Spleen (tissue), 11 donors: ENCODE measurements at regions not wholly inside any gene's neighbourhood (a gene's known extent, or its start where the extent isn't known, plus 50 kb on each side); places are given as distances from the start of the nearest gene placed in this dataset.

Experiments
- DNase-seq: peaks from one replicate; pipeline ENCODE4 v3.0.0-alpha.2; 2020
- H3K27ac ChIP-seq, 8 donors: fragments of 200-600 bp; sonication (generic) in 7 of 8; 1 replicate in 4 of 8; 2 replicates in 4 of 8; pipeline versions ENCODE4 v1.5.0 to v1.8.0; 2016 to 2021; ENCODE audit warnings: inconsistent platforms in 4 of 8, mild to moderate bottlenecking in 4 of 8, moderate library complexity in 1 of 8
- H3K27me3 ChIP-seq, 7 donors: fragments of 200-600 bp; sonication (generic) in 6 of 7; replicated peaks in 1 of 7; 1 replicate in 4 of 7; 2 replicates in 3 of 7; pipeline versions ENCODE4 v1.5.0 to v1.8.0; 2016 to 2021; ENCODE audit warnings: inconsistent platforms in 3 of 7, mild to moderate bottlenecking in 1 of 7
- H3K36me3 ChIP-seq, 6 donors: fragments of 200-600 bp; sonication (generic) in 5 of 6; 1 replicate in 4 of 6; 2 replicates in 2 of 6; pipeline versions ENCODE4 v1.5.0 to v1.8.0; 2016 to 2021; ENCODE audit warnings: inconsistent platforms in 2 of 6
- H3K4me1 ChIP-seq, 6 donors: fragments of 200-600 bp; sonication (generic) in 5 of 6; 1 replicate in 3 of 6; 2 replicates in 3 of 6; pipeline versions ENCODE4 v1.5.0 to v1.8.0; 2016 to 2021; ENCODE audit warnings: inconsistent platforms in 3 of 6
- H3K4me3 ChIP-seq, 8 donors: fragments of 200-600 bp; sonication (generic) in 7 of 8; 1 replicate in 4 of 8; 2 replicates in 4 of 8; pipeline versions ENCODE4 v1.5.0 to v1.8.0; 2016 to 2021; ENCODE audit warnings: inconsistent platforms in 4 of 8, mild to moderate bottlenecking in 4 of 8, moderate library complexity in 2 of 8
- H3K9me3 ChIP-seq, 8 donors: fragments of 200-600 bp; sonication (generic) in 7 of 8; 1 replicate in 4 of 8; 2 replicates in 4 of 8; pipeline versions ENCODE4 v1.5.0 to v1.8.0; 2016 to 2021; ENCODE audit warnings: inconsistent platforms in 4 of 8
- POLR2A ChIP-seq, 3 donors: fragments of 450-650 bp; IDR thresholded peaks; one replicate each; pipeline ENCODE4 v1.5.1; 2017; ENCODE audit warnings: antibody characterized with exemption in 3 of 3, mild to moderate bottlenecking in 1 of 3
- POLR2AphosphoS5 ChIP-seq, 3 donors: sonication (generic); formaldehyde crosslinking; IDR thresholded peaks; one replicate each; pipeline ENCODE4 v1.5.1; 2017; ENCODE audit warnings: antibody characterized with exemption in 3 of 3
- WGBS, 5 donors: extraction: QIAGEN DNeasy Blood & Tissue Kit in 3 of 5; methylation state at CpG; one replicate each; pipeline versions ENCODE4 v1.1.5 to v1.1.7; 2013 to 2018; 5-methylcytosine and 5-hydroxymethylcytosine counted together
- intact Hi-C: fragments of 100-400 bp; cut with DNase I; formaldehyde crosslinking; loops from one replicate; pipeline ENCODE4 v1.15.0; 2023; ENCODE audit warnings: low total_unique reads
- TF ChIP-seq, protein P1 (sequence below), 11 experiments: fragments of 200-600 bp in 7 of 11; fragments of 450-650 bp in 4 of 11; sonication (generic) in 4 of 11; IDR thresholded peaks in 8 of 11; conservative IDR thresholded peaks in 3 of 11; 1 replicate in 7 of 11; 2 replicates in 4 of 11; pipeline versions ENCODE4 v1.4.0 to v1.8.0; 2016 to 2021; ENCODE audit warnings: antibody characterized with exemption in 11 of 11, inconsistent platforms in 4 of 11, mild to moderate bottlenecking in 1 of 11
- donor health status: healthy with polysubstance abuse.
- donor health status: DM: no; HTN: no; CAD: no; lungs with moderate emphysema.
- donor health status: DM: no; HTN: no; CAD: no.
- donor health status: Bipolar disorder and iron deficiency.
- donor health status: healthy.
- donor health status: DM: no; HTN: no; CAD: no.
- donor health status: DM: yes; HTN: yes; CAD: no.

DNA sequence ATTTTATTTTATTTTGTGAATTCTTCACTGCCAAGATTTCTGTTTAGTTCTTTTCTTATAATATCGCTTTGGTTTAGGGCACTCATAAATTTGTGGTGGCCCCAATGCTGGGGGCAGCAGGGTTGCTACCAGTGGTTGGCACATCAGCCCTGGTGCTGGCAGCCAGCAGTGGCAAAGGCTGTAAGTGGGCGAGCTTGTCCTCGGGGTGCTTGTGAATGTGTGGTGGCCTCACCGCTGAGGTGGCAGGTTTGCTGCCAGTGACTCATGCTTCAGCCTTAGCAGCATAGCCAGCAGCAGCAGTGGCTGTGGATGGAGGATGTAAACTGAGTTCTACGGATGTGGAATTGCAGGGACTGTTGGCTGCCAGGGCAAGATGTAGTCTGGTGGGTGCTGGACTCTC lies 262.9 kb upstream of the DMAC1 start:
- Histone ChIP-seq H3K4me3 (no peak overlapping the region), H3K27me3 (no peaks in the 10 kb centered on the region), H3K36me3 (no peaks in the 10 kb centered on the region), H3K27ac (no peak overlapping the region), H3K9me3 (peaks cover 0 to 17% (median 8%) of the 10 kb centered on the region in 8 donors), H3K4me1 (no peaks in the 10 kb centered on the region)
- no peak for TF ChIP-seq POLR2AphosphoS5 (IDR thresholded peaks at IDR 0.05)
- TF ChIP-seq POLR2A (IDR thresholded peaks at IDR 0.05): no peak
- TF ChIP-seq, protein P1, sequence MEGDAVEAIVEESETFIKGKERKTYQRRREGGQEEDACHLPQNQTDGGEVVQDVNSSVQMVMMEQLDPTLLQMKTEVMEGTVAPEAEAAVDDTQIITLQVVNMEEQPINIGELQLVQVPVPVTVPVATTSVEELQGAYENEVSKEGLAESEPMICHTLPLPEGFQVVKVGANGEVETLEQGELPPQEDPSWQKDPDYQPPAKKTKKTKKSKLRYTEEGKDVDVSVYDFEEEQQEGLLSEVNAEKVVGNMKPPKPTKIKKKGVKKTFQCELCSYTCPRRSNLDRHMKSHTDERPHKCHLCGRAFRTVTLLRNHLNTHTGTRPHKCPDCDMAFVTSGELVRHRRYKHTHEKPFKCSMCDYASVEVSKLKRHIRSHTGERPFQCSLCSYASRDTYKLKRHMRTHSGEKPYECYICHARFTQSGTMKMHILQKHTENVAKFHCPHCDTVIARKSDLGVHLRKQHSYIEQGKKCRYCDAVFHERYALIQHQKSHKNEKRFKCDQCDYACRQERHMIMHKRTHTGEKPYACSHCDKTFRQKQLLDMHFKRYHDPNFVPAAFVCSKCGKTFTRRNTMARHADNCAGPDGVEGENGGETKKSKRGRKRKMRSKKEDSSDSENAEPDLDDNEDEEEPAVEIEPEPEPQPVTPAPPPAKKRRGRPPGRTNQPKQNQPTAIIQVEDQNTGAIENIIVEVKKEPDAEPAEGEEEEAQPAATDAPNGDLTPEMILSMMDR (IDR thresholded peaks at IDR 0.05 in 8 of 11, conservative IDR thresholded peaks at IDR 0.05 in 3 of 11): no peak
- intact Hi-C loops: no loop called here
- no peak for DNase-seq
- WGBS, 5 donors: 87 to 95% (median 89%) methylated on average over 5 of the region's 5 CpGs

DNA sequence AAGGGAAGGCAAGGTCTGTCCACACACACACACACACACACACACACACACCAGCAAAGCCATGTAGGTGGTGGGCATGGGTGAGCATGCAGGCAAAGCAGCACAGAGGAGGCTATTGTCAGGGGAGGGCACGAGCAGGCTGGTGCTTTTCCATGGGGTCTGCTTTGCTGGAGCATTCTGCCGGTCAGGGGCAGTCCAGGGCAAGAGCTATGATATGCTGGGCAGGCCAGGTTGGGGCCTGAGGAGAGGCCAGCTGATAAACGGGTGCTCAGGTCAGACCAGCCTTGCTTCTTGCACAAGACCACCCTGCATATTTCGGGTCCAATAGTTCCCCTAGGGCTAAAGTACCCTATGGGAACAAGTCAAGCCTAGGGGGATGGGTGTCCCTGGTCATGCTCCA lies 253.9 kb upstream of the DMAC1 start:
- Histone ChIP-seq H3K27me3 (no peaks in the 10 kb centered on the region), H3K4me3 (no peak overlapping the region), H3K4me1 (no peaks in the 10 kb centered on the region), H3K27ac (no peak overlapping the region), H3K36me3 (no peaks in the 10 kb centered on the region), H3K9me3 (peaks cover 0 to 35% (median 21%) of the 10 kb centered on the region in 8 donors)
- no peak for TF ChIP-seq POLR2A (IDR thresholded peaks at IDR 0.05)
- TF ChIP-seq POLR2AphosphoS5 (IDR thresholded peaks at IDR 0.05): no peak
- TF ChIP-seq, protein P1 (IDR thresholded peaks at IDR 0.05 in 8 of 11, conservative IDR thresholded peaks at IDR 0.05 in 3 of 11): no peak
- intact Hi-C loops: no loop called here
- DNase-seq: peak; percentile 62
- WGBS, 5 donors: 62 to 88% (median 84%) methylated on average over 4 of the region's 4 CpGs

DNA sequence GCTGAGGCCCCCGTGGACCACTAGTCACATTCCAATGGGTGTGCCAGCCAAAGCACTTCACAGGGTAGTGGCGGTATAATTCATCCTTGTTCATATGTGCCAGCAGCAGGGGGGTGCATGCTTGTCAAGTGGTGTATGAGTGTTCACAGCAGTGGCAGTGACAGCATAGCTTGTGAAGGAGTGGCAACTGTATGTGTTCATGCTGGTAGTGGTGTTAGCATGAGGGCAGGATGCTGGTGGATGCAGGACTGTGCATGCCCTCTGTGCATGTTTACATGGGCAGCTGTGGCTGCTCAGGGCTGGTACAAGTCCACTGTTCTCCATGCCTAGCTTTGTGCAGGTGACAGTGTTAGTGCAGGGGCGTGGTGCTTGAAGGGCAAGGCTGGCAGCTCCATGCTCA lies 253.4 kb upstream of the DMAC1 start:
- intact Hi-C loops: no loop called here
- TF ChIP-seq POLR2A (IDR thresholded peaks at IDR 0.05) (no peak), POLR2AphosphoS5 (IDR thresholded peaks at IDR 0.05) (no peak)
- TF ChIP-seq, protein P1 (IDR thresholded peaks at IDR 0.05 in 8 of 11, conservative IDR thresholded peaks at IDR 0.05 in 3 of 11): no peak
- no peak overlapping the region for H3K4me3 ChIP-seq
- H3K4me1 ChIP-seq: no peaks in the 10 kb centered on the region
- H3K9me3 ChIP-seq: peaks cover 0 to 40% (median 23%) of the 10 kb centered on the region in 8 donors
- DNase-seq: peak; percentile 33
- H3K27ac ChIP-seq: no peak overlapping the region
- no peaks in the 10 kb centered on the region for H3K27me3 ChIP-seq
- H3K36me3 ChIP-seq: no peaks in the 10 kb centered on the region
- WGBS, 5 donors: 81 to 89% (median 87%) methylated on average over 3 of the region's 3 CpGs

DNA sequence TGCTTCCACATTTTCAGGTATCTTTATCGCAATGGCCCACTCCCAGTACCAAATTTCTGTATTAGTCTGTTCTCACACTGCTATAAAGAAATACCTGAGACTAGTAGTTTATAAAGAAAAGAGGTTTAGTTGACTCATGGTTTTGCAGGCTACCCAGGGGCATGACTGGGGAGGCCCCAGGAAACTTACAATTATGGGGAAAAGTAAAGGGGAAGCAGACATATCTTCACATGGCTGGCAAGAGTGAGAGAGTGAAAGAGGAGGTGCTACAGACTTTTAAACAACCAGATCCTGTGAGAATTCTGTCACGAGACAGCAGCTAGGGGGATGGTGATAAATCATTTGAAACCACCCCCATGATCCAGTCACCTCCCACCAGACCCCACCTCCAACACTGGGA lies 238.2 kb upstream of the DMAC1 start:
- Histone ChIP-seq H3K27me3 (no peaks in the 10 kb centered on the region), H3K27ac (no peak overlapping the region), H3K9me3 (peaks cover 0 to 58% (median 43%) of the 10 kb centered on the region in 8 donors), H3K4me1 (no peaks in the 10 kb centered on the region), H3K36me3 (no peaks in the 10 kb centered on the region), H3K4me3 (no peak overlapping the region)
- DNase-seq: no peak
- intact Hi-C loops: no loop called here
- 68 to 79% (median 76%) methylated on average over 2 of the region's 2 CpGs for WGBS, 5 donors
- no peak for TF ChIP-seq POLR2AphosphoS5 (IDR thresholded peaks at IDR 0.05)
- TF ChIP-seq POLR2A (IDR thresholded peaks at IDR 0.05): no peak
- TF ChIP-seq, protein P1 (IDR thresholded peaks at IDR 0.05 in 8 of 11, conservative IDR thresholded peaks at IDR 0.05 in 3 of 11): no peak
